ENCODE measurements at regions not wholly inside any gene's neighbourhood (a gene's known extent, or its start where the extent isn't known, plus 50 kb on each side); places are given as distances from the start of the nearest gene placed in this dataset.

- no peak for TF ChIP-seq EZH2 (IDR thresholded peaks at IDR 0.05)
- TF ChIP-seq POLR2AphosphoS5 (IDR thresholded peaks at IDR 0.05; ENCODE audit: borderline replicate concordance, low read depth, low read length), result no peak
Observed at GRCh38 chr4:107196312-107196711, 160.2 kb upstream of the DKK2 start.

Data from SK-N-MC (cell line).